Caco-2 (cell line): ENCODE measurements at regions not wholly inside any gene's neighbourhood (a gene's known extent, or its start where the extent isn't known, plus 50 kb on each side); places are given as distances from the start of the nearest gene placed in this dataset.

ENCODE experiments used
- BruUV-seq: library from RNA; stranded (reverse); fragments of 400-500 nt; replicated peaks from 2 replicates; lab custom pipeline; 2021; lab: Mats Ljungman, UMichigan
- CTCF ChIA-PET: fragments of 300-600 bp; sonication (Branson Sonifier 250); formaldehyde crosslinking; loops from one replicate; lab custom pipeline; 2022; ENCODE audit warnings: antibody characterized with exemption; lab: Charles Lee
- POLR2A ChIA-PET: fragments of 300-600 bp; sonication (Branson Sonifier 250); formaldehyde crosslinking; loops from one replicate; lab custom pipeline; 2022; ENCODE audit warnings: antibody characterized with exemption; lab: Charles Lee
- DNase-seq, 2 experiments: peaks; one replicate each; pipeline versions ENCODE4 v3.0.0 to v3.0.0-alpha.2; 2020 to 2022
- H3K27me3 ChIP-seq: replicated peaks from 2 replicates; pipeline ENCODE4 v1.6.0; 2011; ENCODE audit warnings: low read length; ENCODE audit not compliant: control insufficient read depth, insufficient read depth
- H3K36me3 ChIP-seq: 2 replicates; pipeline ENCODE4 v1.5.1; 2011; ENCODE audit warnings: low read length; ENCODE audit not compliant: control insufficient read depth, insufficient read depth
- H3K4me1 ChIP-seq: fragments of 250-450 bp; sonication (Bioruptor Pico); 2 replicates; pipeline ENCODE4 v1.5.1; 2020; ENCODE audit warnings: mild to moderate bottlenecking
- H3K4me3 ChIP-seq: 2 replicates; pipeline ENCODE4 v1.5.1; 2011; ENCODE audit warnings: low read depth, mild to moderate bottlenecking, control low read depth, low read length
- H3K9me3 ChIP-seq: fragments of 250-450 bp; sonication (Bioruptor Pico); 2 replicates; pipeline ENCODE4 v1.5.1; 2020; ENCODE audit warnings: mild to moderate bottlenecking, moderate library complexity
- H3K27ac Mint-ChIP-seq: one replicate; pipeline ENCODE4 v1.8.0; 2022; ENCODE audit warnings: mixed read lengths; ENCODE audit not compliant: unreplicated experiment
- H3K27me3 Mint-ChIP-seq: one replicate; pipeline ENCODE4 v1.8.0; 2022; ENCODE audit warnings: mixed read lengths; ENCODE audit not compliant: insufficient read depth, unreplicated experiment
- H3K36me3 Mint-ChIP-seq: one replicate; pipeline ENCODE4 v1.8.0; 2022; ENCODE audit warnings: mild to moderate bottlenecking, mixed read lengths; ENCODE audit not compliant: insufficient read depth, unreplicated experiment
- H3K4me1 Mint-ChIP-seq: one replicate; pipeline ENCODE4 v1.8.0; 2022; ENCODE audit warnings: low read depth, mixed read lengths; ENCODE audit not compliant: unreplicated experiment
- H3K4me3 Mint-ChIP-seq: one replicate; pipeline ENCODE4 v1.8.0; 2022; ENCODE audit warnings: mild to moderate bottlenecking, moderate library complexity, mixed read lengths; ENCODE audit not compliant: unreplicated experiment
- H3K9me3 Mint-ChIP-seq: one replicate; pipeline ENCODE4 v1.8.0; 2022; ENCODE audit warnings: mixed read lengths; ENCODE audit not compliant: unreplicated experiment
- CTCF ChIP-seq, 2 experiments: fragments of 200-600 bp in 1 of 2; IDR thresholded peaks; 1 replicate in 1 of 2; 2 replicates in 1 of 2; pipeline versions ENCODE4 v1.5.1 to v1.8.0; 2011 to 2022; ENCODE audit warnings: antibody characterized with exemption in 1 of 2, control low read depth in 1 of 2, inconsistent platforms in 1 of 2, low read depth in 1 of 2, low read length in 1 of 2, mild to moderate bottlenecking in 1 of 2, moderate library complexity in 1 of 2; ENCODE audit not compliant: insufficient read depth in 1 of 2, severe bottlenecking in 1 of 2, unreplicated experiment in 1 of 2
- intact Hi-C: fragments of 100-400 bp; cut with micrococcal nuclease; formaldehyde crosslinking; loops from one replicate; pipeline ENCODE4 v1.10.0; 2022; ENCODE audit not compliant: unreplicated experiment

GRCh38 chr13:64206430-64207225, 2791.0 kb upstream of the PCDH20 start:
- DNase-seq: no peak
- Mint-ChIP-seq H3K4me1 (no peaks in the 10 kb centered on the region), H3K36me3 (no peaks in the 10 kb centered on the region), H3K27ac (no peak overlapping the region), H3K27me3 (no peaks in the 10 kb centered on the region), H3K4me3 (no peak overlapping the region), H3K9me3 (no peaks in the 10 kb centered on the region)
- BruUV-seq: no TSS peak
- ChIA-PET CTCF (no interaction called here), POLR2A (no interaction called here)
- no peaks in the 10 kb centered on the region for H3K4me1 ChIP-seq
- no peak for TF ChIP-seq CTCF (IDR thresholded peaks at IDR 0.05; ENCODE audit: insufficient read depth in 1 of 2, low read depth in 1 of 2, low read length in 1 of 2, severe bottlenecking in 1 of 2, unreplicated experiment in 1 of 2)
- H3K27me3 ChIP-seq: no peaks in the 10 kb centered on the region
- intact Hi-C loops: no loop called here
- H3K9me3 ChIP-seq: peaks cover 15% of the 10 kb centered on the region
- no peaks in the 10 kb centered on the region for H3K36me3 ChIP-seq
- H3K4me3 ChIP-seq: no peak overlapping the region

- peaks cover 15% of the 10 kb centered on the region for H3K9me3 ChIP-seq
- H3K27ac Mint-ChIP-seq: no peak overlapping the region
- no peak overlapping the region for H3K4me3 Mint-ChIP-seq
- no peaks in the 10 kb centered on the region for H3K4me1 ChIP-seq
- intact Hi-C loops: no loop called here
- BruUV-seq: no TSS peak
- H3K27me3 Mint-ChIP-seq: no peaks in the 10 kb centered on the region
- no peaks in the 10 kb centered on the region for H3K36me3 ChIP-seq
- TF ChIP-seq CTCF (IDR thresholded peaks at IDR 0.05; ENCODE audit: insufficient read depth in 1 of 2, low read depth in 1 of 2, low read length in 1 of 2, severe bottlenecking in 1 of 2, unreplicated experiment in 1 of 2): no peak
- DNase-seq: no peak
- no peak overlapping the region for H3K4me3 ChIP-seq
- H3K27me3 ChIP-seq: no peaks in the 10 kb centered on the region
- H3K4me1 Mint-ChIP-seq: no peaks in the 10 kb centered on the region
- no peaks in the 10 kb centered on the region for H3K36me3 Mint-ChIP-seq
- H3K9me3 Mint-ChIP-seq: no peaks in the 10 kb centered on the region
- POLR2A ChIA-PET: no interaction called here
- CTCF ChIA-PET: no interaction called here
Observed at GRCh38 chr13:64202517-64202916, 2786.9 kb upstream of the PCDH20 start.

GRCh38 chr13:64197232-64197631, 2781.6 kb upstream of the PCDH20 start:
- Histone ChIP-seq H3K9me3 (no peaks in the 10 kb centered on the region), H3K27me3 (no peaks in the 10 kb centered on the region), H3K4me1 (no peaks in the 10 kb centered on the region), H3K4me3 (no peak overlapping the region), H3K36me3 (no peaks in the 10 kb centered on the region)
- no peaks in the 10 kb centered on the region for H3K36me3 Mint-ChIP-seq
- no peak for TF ChIP-seq CTCF (IDR thresholded peaks at IDR 0.05; ENCODE audit: insufficient read depth in 1 of 2, low read depth in 1 of 2, low read length in 1 of 2, severe bottlenecking in 1 of 2, unreplicated experiment in 1 of 2)
- BruUV-seq: no TSS peak
- intact Hi-C loops: no loop called here
- H3K27ac Mint-ChIP-seq: no peak overlapping the region
- no peak for DNase-seq
- no peaks in the 10 kb centered on the region for H3K9me3 Mint-ChIP-seq
- H3K4me1 Mint-ChIP-seq: no peaks in the 10 kb centered on the region
- no peaks in the 10 kb centered on the region for H3K27me3 Mint-ChIP-seq
- POLR2A ChIA-PET: no interaction called here
- no peak overlapping the region for H3K4me3 Mint-ChIP-seq
- CTCF ChIA-PET: no interaction called here
